Sciatic nerve (tissue), 2 donors: ENCODE measurements at regions not wholly inside any gene's neighbourhood (a gene's known extent, or its start where the extent isn't known, plus 50 kb on each side); places are given as distances from the start of the nearest gene placed in this dataset.
"Not testable (repeated sequence)": the region's sequence is repeated elsewhere in the genome, so short reads cannot be mapped to it uniquely, and the experiment has no call there.

ENCODE experiments used
- ATAC-seq: fragments of 200-7000 bp; cut with Tn5 transposase; one replicate; pipeline ENCODE4 v1.9.1; 2020; ENCODE audit warnings: mild to moderate bottlenecking, moderate library complexity
- DNase-seq: peaks from one replicate; pipeline ENCODE4 v3.0.0-alpha.2; 2020; ENCODE audit warnings: low spot score
- intact Hi-C: fragments of 100-400 bp; cut with DNase I; formaldehyde crosslinking; loops from one replicate; pipeline ENCODE4 v1.14.2; 2022
- donor health status: DM: no; HTN: no; CAD: no.
- donor health status: DM: no; HTN: no; CAD: no.

- DNase-seq = no peak
- ATAC-seq = no peak
- intact Hi-C loops = no loop called here
Observed at GRCh38 chr3:59518283-59519055, 468.6 kb upstream of the CFAP20DC start.

DNA sequence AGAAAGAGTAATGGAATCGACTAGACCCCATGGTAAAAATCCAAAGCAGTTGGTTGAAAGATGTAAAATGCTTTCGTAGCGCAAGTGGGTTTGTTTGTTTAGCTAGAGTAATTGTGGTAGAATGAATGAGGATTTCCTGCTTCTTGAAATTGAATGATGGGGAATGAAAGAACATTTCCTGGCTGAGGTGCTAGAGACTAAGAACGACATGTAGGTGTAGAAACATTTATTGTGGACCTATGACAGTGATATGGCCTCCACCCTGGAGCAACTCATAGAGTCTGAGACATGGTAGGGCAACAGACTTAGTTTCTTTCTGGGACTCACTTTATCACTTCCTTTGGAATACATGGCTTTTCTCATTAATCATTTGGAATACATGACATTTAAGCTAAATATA is 467.6 kb upstream of the CFAP20DC start:
- DNase-seq (no peak), ATAC-seq (no peak)
- intact Hi-C loops = no loop called here

- intact Hi-C loops = no loop called here
Observed at GRCh38 chr3:59515966-59516365, 466.1 kb upstream of the CFAP20DC start.

GRCh38 chr3:59514865-59515482 is 465.1 kb upstream of the CFAP20DC start:
- ATAC-seq (no peak), DNase-seq (no peak)
- intact Hi-C loops = no loop called here

More at GRCh38 chr3:59515966-59516365, 466.1 kb upstream of the CFAP20DC start:
- DNase-seq (no peak), ATAC-seq (no peak)

DNA sequence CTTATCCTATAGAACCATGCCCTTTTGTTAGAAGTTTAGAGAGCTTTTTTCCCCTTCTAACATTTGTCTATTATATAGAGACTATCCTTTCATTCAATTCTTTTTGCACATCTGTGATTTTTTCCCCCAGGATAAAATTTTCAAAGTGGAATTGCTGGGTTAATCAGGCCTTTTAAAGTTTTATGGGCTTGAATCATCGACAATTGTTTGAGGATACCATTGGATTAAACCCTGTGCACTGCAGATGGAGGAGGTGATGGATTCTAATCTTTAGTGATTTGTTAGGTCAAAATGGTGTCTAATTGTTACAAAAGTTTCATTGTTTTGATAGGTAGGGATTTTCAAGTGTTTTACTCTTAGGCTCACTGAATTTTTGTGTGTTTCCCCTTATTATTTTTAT is 463.7 kb upstream of the CFAP20DC start:
- intact Hi-C loops = no loop called here
- ATAC-seq = no peak
- no peak for DNase-seq

DNA sequence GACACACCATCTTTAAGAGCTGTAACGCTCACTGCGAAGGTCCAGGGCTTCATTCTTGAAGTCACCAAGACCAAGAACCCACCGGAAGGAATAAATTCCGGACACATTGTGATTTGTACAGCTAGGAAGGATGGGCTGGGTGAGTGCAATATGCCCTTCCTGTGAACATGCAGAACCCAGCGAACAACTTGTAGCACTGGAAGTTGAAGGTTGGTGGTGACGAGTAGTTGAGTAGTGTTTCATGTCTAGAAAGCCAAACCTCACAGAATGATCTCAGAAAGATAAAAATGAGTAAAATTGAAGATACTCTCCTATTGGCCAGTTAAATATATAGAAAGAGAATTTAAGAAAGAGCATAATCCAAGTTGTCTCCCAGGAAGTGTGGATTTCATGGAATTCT is 462.2 kb upstream of the CFAP20DC start:
- no peak for ATAC-seq
- no peak for DNase-seq
- intact Hi-C loops = no loop called here

- no peak for ATAC-seq
- intact Hi-C loops = no loop called here
Observed at GRCh38 chr3:59510576-59510975, 460.8 kb upstream of the CFAP20DC start.

DNA sequence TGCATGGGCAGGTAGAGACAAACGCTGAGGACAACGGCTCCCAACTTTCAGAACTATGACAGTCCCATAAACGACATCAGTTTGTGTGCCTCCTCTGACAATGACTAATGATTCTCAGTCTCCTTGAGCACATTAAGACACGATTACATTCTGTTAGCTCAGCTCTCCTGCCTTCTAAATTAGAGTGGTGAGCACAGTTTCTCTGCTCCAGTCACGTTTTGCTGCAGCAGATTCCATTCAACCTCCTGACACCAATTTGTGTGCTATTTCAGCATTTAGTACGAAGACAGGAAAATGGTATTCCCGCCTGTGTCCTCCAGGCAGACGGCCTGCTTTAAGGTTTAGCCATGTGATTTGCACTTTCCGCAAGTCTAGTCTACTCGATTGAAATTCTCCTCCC is 458.4 kb upstream of the CFAP20DC start:
- intact Hi-C loops = no loop called here
- DNase-seq = no peak
- no peak for ATAC-seq

More at GRCh38 chr3:59510576-59510975, 460.8 kb upstream of the CFAP20DC start:
- DNase-seq = no peak

DNA sequence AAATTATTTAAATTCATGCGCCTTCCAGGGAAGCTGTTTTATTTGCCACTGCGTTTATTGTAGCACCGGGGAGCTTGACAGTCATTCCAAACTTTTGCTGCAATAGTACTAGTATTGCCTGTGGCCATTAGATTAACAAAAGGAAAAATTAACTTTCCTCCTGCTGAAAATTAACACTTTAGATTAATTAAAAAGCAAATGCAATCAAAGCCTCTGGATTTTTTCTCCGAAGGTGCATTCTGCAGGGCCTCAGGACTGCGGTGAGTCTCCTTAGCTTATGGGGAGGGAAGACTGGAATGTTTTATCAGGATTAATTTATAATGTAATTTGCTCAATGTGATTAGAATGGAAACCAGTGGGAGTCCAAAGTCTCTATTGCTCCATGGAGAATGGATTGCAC is 456.4 kb upstream of the CFAP20DC start:
- no peak for ATAC-seq
- DNase-seq = no peak
- intact Hi-C loops = no loop called here

GRCh38 chr3:59503441-59503840 is 453.6 kb upstream of the CFAP20DC start:
- intact Hi-C loops = no loop called here
- no peak for DNase-seq
- no peak for ATAC-seq

- no peak for ATAC-seq
- no peak for DNase-seq
- intact Hi-C loops = no loop called here
Observed at GRCh38 chr3:59502806-59503205, 453.0 kb upstream of the CFAP20DC start.

DNA sequence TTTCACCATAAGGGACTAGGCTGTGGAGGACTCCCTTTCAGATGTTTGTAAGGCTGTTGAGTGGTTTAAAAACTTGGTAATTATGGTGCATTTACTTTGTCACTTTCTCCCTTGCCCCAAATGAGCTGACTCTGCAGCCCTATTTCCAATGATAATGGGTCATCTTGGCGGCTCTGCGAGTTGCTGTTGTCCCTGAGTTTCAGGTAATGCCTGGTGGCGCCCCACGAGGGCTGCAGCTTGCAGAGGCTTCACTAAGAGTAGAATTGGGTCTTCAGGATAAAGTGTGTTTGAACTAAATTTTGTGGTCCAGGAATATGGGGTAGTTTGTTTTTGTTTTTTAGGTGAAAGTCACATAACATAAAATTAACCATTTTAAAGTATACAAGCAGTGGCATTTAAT is 450.1 kb upstream of the CFAP20DC start:
- ATAC-seq = no peak
- DNase-seq = no peak
- intact Hi-C loops = no loop called here

- ATAC-seq = no peak
- intact Hi-C loops = no loop called here
- no peak for DNase-seq
Observed at GRCh38 chr3:59499000-59499399, 449.2 kb upstream of the CFAP20DC start.

GRCh38 chr3:59496250-59496649 is 446.4 kb upstream of the CFAP20DC start:
- ATAC-seq (no peak), DNase-seq (no peak)
- intact Hi-C loops = no loop called here

GRCh38 chr3:59494969-59495368 is 445.1 kb upstream of the CFAP20DC start:
- DNase-seq, intact Hi-C loops, ATAC-seq: not testable (repeated sequence)

DNA sequence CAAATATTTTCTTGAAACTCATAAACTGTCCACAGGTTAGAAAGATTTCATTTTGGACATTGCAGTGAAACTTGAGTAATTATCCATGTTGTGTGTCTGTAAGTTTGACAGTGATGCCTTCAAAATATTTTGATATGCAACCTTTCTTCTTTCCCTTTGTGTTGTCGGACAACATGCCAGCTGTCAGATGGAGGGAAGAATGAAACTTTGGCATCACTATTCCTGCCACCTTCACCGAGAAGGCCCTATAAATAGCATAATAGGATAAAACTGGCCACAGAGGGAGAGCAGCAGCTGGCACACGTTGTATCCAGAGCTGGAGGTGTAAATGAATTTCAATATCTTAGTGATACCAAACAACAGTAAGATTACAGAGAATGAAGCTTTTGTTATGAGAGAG is 436.7 kb upstream of the CFAP20DC start:
- DNase-seq (no peak), ATAC-seq (no peak)
- intact Hi-C loops = no loop called here

- ATAC-seq (no peak), DNase-seq (no peak)
- intact Hi-C loops = no loop called here
Observed at GRCh38 chr3:59483191-59483590, 433.4 kb upstream of the CFAP20DC start.

DNA sequence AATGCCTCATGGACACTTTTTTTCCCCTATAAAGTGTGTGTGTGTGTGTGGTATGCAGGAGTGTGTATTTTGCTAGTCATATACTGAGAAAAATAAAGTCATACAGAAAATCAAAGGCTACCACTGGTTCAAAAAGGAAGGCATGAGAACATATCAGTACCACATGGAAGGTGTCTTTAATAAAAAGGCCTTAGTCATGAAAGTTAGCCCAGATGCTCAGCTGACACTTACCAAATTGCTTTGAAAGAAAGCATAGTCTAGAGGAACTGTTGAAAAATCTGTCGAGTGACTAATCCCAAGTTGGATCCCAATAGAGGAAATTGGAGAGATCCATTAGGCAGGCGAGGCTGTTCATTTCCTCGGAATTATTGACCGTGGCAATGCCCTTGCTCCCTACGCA is 432.9 kb upstream of the CFAP20DC start:
- DNase-seq (no peak), ATAC-seq (no peak)
- intact Hi-C loops = no loop called here

DNA sequence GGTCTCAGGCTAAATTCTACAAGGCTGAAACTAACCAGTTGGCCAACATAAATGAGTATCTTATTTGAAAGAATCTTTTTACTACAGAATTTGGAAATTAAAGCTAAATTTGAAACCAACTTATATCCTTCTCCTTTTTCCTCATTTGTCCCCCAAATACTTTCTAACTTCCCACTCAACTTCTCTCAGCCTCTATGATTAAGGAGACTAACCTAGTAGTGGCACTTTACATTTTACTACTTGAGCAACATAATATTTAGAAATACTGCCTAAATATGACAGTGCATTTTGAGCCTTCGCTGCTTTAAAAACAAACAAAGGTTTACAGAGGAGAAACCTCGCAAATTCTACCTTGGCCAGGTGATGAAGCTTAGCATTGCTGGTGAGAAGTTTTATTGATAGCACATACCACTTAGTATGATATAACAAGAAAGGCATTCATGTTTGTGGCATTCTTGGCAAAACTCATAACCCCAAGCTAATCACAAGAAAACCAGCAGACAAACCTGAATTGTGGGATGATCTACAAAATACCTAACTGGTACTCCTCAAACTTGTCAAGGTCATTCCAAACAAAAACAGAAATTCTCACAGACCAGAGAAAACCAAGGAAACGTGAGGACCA is 432.1 kb upstream of the CFAP20DC start:
- DNase-seq (no peak), ATAC-seq (no peak)
- intact Hi-C loops = no loop called here

GRCh38 chr3:59480486-59480995 is 430.7 kb upstream of the CFAP20DC start:
- ATAC-seq (no peak), DNase-seq (no peak)
- intact Hi-C loops = no loop called here
